Brain microvascular endothelial cell (primary cell): ENCODE measurements at regions not wholly inside any gene's neighbourhood (a gene's known extent, or its start where the extent isn't known, plus 50 kb on each side); places are given as distances from the start of the nearest gene placed in this dataset.

ENCODE experiments used
- DNase-seq: peaks from one replicate; pipeline ENCODE4 v3.0.0-alpha.2; 2020
- H3K27ac ChIP-seq: fragments of 250-450 bp; sonication (Bioruptor Pico); 2 replicates; pipeline ENCODE4 v1.5.1; 2020; ENCODE audit warnings: mild to moderate bottlenecking, moderate library complexity
- H3K27me3 ChIP-seq: fragments of 250-450 bp; sonication (Bioruptor Pico); replicated peaks from 2 replicates; pipeline ENCODE4 v1.5.1; 2020; ENCODE audit warnings: mild to moderate bottlenecking
- H3K36me3 ChIP-seq: fragments of 250-450 bp; sonication (Bioruptor Pico); replicated peaks from 2 replicates; pipeline ENCODE4 v1.5.1; 2020; ENCODE audit warnings: mild to moderate bottlenecking
- H3K4me3 ChIP-seq: 2 replicates; pipeline ENCODE4 v1.5.1; 2011; ENCODE audit warnings: low read depth, mild to moderate bottlenecking, control low read depth, low read length, moderate library complexity
- CTCF ChIP-seq: IDR thresholded peaks from 2 replicates; pipeline ENCODE4 v1.5.1; 2011; ENCODE audit warnings: low read depth, mild to moderate bottlenecking, moderate library complexity, low read length, control low read depth, inconsistent platforms; ENCODE audit errors: missing control alignments
- in situ Hi-C: cut with HindIII; loops from 2 replicates; pipeline ENCODE4 v1.10.0; 2017; ENCODE audit warnings: low sequenced_read_pairs, low pct_ligation_motif_present

GRCh38 chr1:5754817-5755551 lies 237.2 kb downstream of the NPHP4 start:
- H3K4me3 ChIP-seq = no peak overlapping the region
- H3K36me3 ChIP-seq = no peaks in the 10 kb centered on the region
- DNase-seq = no peak
- H3K27ac ChIP-seq = no peak overlapping the region
- no peak for TF ChIP-seq CTCF
- no peaks in the 10 kb centered on the region for H3K27me3 ChIP-seq
- in situ Hi-C loops = no loop called here

GRCh38 chr1:5753549-5754421 lies 238.4 kb downstream of the NPHP4 start:
- Histone ChIP-seq H3K36me3 (no peaks in the 10 kb centered on the region), H3K27ac (no peak overlapping the region), H3K27me3 (no peaks in the 10 kb centered on the region), H3K4me3 (no peak overlapping the region)
- DNase-seq = no peak
- no peak for TF ChIP-seq CTCF
- in situ Hi-C loops = no loop called here

- in situ Hi-C loops = no loop called here
- Histone ChIP-seq H3K4me3 (no peak overlapping the region), H3K27me3 (no peaks in the 10 kb centered on the region), H3K27ac (no peak overlapping the region), H3K36me3 (no peaks in the 10 kb centered on the region)
- DNase-seq = no peak
- no peak for TF ChIP-seq CTCF
Measured at GRCh38 chr1:5752746-5753548, 239.3 kb downstream of the NPHP4 start.

GRCh38 chr1:5751833-5752745 lies 240.1 kb downstream of the NPHP4 start:
- no peak overlapping the region for H3K4me3 ChIP-seq
- in situ Hi-C loops = no loop called here
- H3K27ac ChIP-seq = no peak overlapping the region
- no peaks in the 10 kb centered on the region for H3K27me3 ChIP-seq
- TF ChIP-seq CTCF = no peak
- no peaks in the 10 kb centered on the region for H3K36me3 ChIP-seq
- DNase-seq = no peak

- DNase-seq = no peak
- H3K36me3 ChIP-seq = no peaks in the 10 kb centered on the region
- no peak overlapping the region for H3K4me3 ChIP-seq
- in situ Hi-C loops = no loop called here
- no peak overlapping the region for H3K27ac ChIP-seq
- TF ChIP-seq CTCF = no peak
- H3K27me3 ChIP-seq = no peaks in the 10 kb centered on the region
Measured at GRCh38 chr1:5751163-5751540, 241.1 kb downstream of the NPHP4 start.
